ENCODE measurements at regions not wholly inside any gene's neighbourhood (a gene's known extent, or its start where the extent isn't known, plus 50 kb on each side); places are given as distances from the start of the nearest gene placed in this dataset.

- Histone ChIP-seq H3K27me3 (ENCODE audit: control insufficient read depth in 1 of 2, insufficient read depth in 1 of 2, low read length in 2 of 2) (peaks cover 16 to 17% of the 10 kb centered on the region in 2 experiments), H3K18ac (ENCODE audit: low read depth in 1 of 2, low read length in 2 of 2) (no peak overlapping the region), H3K4ac (ENCODE audit: low read depth in 1 of 2, low read length in 2 of 2) (no peak overlapping the region), H3K23ac (ENCODE audit: low read length in 2 of 2) (no peak overlapping the region), H4K91ac (ENCODE audit: low read length) (no peak overlapping the region), H2BK120ac (ENCODE audit: low read depth, low read length) (no peak overlapping the region), H3K9ac (ENCODE audit: low read length) (no peak overlapping the region), H2AFZ (ENCODE audit: low read depth, low read length) (no peak overlapping the region), H3K36me3 (ENCODE audit: control insufficient read depth in 1 of 2, insufficient read depth in 2 of 2, low read depth in 1 of 2, low read length in 2 of 2) (no peaks in the 10 kb centered on the region), H3K4me2 (ENCODE audit: low read length, poor library complexity, severe bottlenecking) (no peak overlapping the region), H3K79me1 (replicated peaks; ENCODE audit: low read length, poor library complexity, severe bottlenecking) (no peaks in the 10 kb centered on the region), H3K14ac (ENCODE audit: low read length in 2 of 2) (no peak overlapping the region), H2AK5ac (ENCODE audit: low read length, severe bottlenecking) (no peak overlapping the region), H3K4me1 (ENCODE audit: control insufficient read depth, insufficient read depth, low read depth, low read length) (no peaks in the 10 kb centered on the region), H3K4me3 (ENCODE audit: insufficient read depth in 1 of 2, low read depth in 1 of 2, low read length in 2 of 2) (no peak overlapping the region), H4K8ac (ENCODE audit: low read length) (no peak overlapping the region), H3K9me3 (ENCODE audit: control insufficient read depth, low read length) (no peaks in the 10 kb centered on the region), H2BK12ac (ENCODE audit: low read length in 2 of 2) (no peak overlapping the region), H2BK5ac (ENCODE audit: low read depth, low read length, poor library complexity, severe bottlenecking) (no peak overlapping the region), H2BK15ac (ENCODE audit: low read depth, poor library complexity, severe bottlenecking) (no peak overlapping the region), H3K27ac (ENCODE audit: low read length, poor library complexity, severe bottlenecking) (no peak overlapping the region)
- no peak for DNase-seq
- 82% methylated on average over 6 of the region's 6 CpGs for WGBS
Measured at GRCh38 chr2:47620770-47621437, 50.1 kb upstream of the KCNK12 start.
